ENCODE measurements at regions not wholly inside any gene's neighbourhood (a gene's known extent, or its start where the extent isn't known, plus 50 kb on each side); places are given as distances from the start of the nearest gene placed in this dataset.

- no peak for DNase-seq (ENCODE audit: low spot score in 2 of 2)
- H3K27me3 ChIP-seq: no peaks in the 10 kb centered on the region
- WGBS: 91% methylated on average over 6 of the region's 6 CpGs
- H3K4me1 ChIP-seq: peaks cover 10% of the 10 kb centered on the region
- TF ChIP-seq CTCF (IDR thresholded peaks at IDR 0.05): no peak
- TF ChIP-seq POLR2A (IDR thresholded peaks at IDR 0.05): no peak
- TF ChIP-seq POLR2AphosphoS5 (IDR thresholded peaks at IDR 0.05): no peak
- no peak for TF ChIP-seq EP300 (IDR thresholded peaks at IDR 0.05)
- no peak overlapping the region for H3K4me3 ChIP-seq
- no peaks in the 10 kb centered on the region for H3K36me3 ChIP-seq
- no peaks in the 10 kb centered on the region for H3K9me3 ChIP-seq
- no peak overlapping the region for H3K27ac ChIP-seq
Measured at GRCh38 chr2:62286089-62286785, 90.3 kb downstream of the B3GNT2 start.

- DNase-seq (ENCODE audit: low spot score in 2 of 2): no peak
- no peaks in the 10 kb centered on the region for H3K9me3 ChIP-seq
- TF ChIP-seq EP300 (IDR thresholded peaks at IDR 0.05): no peak
- TF ChIP-seq POLR2AphosphoS5 (IDR thresholded peaks at IDR 0.05): no peak
- no peak for TF ChIP-seq POLR2A (IDR thresholded peaks at IDR 0.05)
- no peak for TF ChIP-seq CTCF (IDR thresholded peaks at IDR 0.05)
- H3K27ac ChIP-seq: no peak overlapping the region
- H3K27me3 ChIP-seq: no peaks in the 10 kb centered on the region
- WGBS: 80% methylated on average over 4 of the region's 4 CpGs
- H3K4me1 ChIP-seq: peaks cover 10% of the 10 kb centered on the region
- no peaks in the 10 kb centered on the region for H3K36me3 ChIP-seq
- no peak overlapping the region for H3K4me3 ChIP-seq
Measured at GRCh38 chr2:62284980-62285379, 89.1 kb downstream of the B3GNT2 start.

GRCh38 chr2:62284471-62284870 lies 88.6 kb downstream of the B3GNT2 start:
- WGBS: 93% methylated on average over 2 of the region's 2 CpGs
- TF ChIP-seq POLR2AphosphoS5 (IDR thresholded peaks at IDR 0.05): no peak
- TF ChIP-seq EP300 (IDR thresholded peaks at IDR 0.05): no peak
- TF ChIP-seq POLR2A (IDR thresholded peaks at IDR 0.05): no peak
- TF ChIP-seq CTCF (IDR thresholded peaks at IDR 0.05): no peak
- no peak overlapping the region for H3K27ac ChIP-seq
- H3K36me3 ChIP-seq: no peaks in the 10 kb centered on the region
- H3K9me3 ChIP-seq: no peaks in the 10 kb centered on the region
- DNase-seq (ENCODE audit: low spot score in 2 of 2): no peak
- peaks cover 10% of the 10 kb centered on the region for H3K4me1 ChIP-seq
- H3K27me3 ChIP-seq: no peaks in the 10 kb centered on the region
- H3K4me3 ChIP-seq: no peak overlapping the region

GRCh38 chr2:62283147-62283546 lies 87.2 kb downstream of the B3GNT2 start:
- Histone ChIP-seq H3K4me3 (no peak overlapping the region), H3K4me1 (peaks cover 6% of the 10 kb centered on the region), H3K9me3 (no peaks in the 10 kb centered on the region), H3K27ac (no peak overlapping the region), H3K27me3 (no peaks in the 10 kb centered on the region), H3K36me3 (no peaks in the 10 kb centered on the region)
- TF ChIP-seq EP300 (IDR thresholded peaks at IDR 0.05): no peak
- TF ChIP-seq POLR2AphosphoS5 (IDR thresholded peaks at IDR 0.05): no peak
- TF ChIP-seq POLR2A (IDR thresholded peaks at IDR 0.05): no peak
- no peak for TF ChIP-seq CTCF (IDR thresholded peaks at IDR 0.05)
- no peak for DNase-seq (ENCODE audit: low spot score in 2 of 2)
- 82% methylated on average over 1 of the region's 1 CpG for WGBS

GRCh38 chr2:62281663-62282062 lies 85.7 kb downstream of the B3GNT2 start:
- 13% methylated on average over 1 of the region's 1 CpG for WGBS
- TF ChIP-seq POLR2A (IDR thresholded peaks at IDR 0.05) (no peak), CTCF (IDR thresholded peaks at IDR 0.05) (no peak), EP300 (IDR thresholded peaks at IDR 0.05) (no peak), POLR2AphosphoS5 (IDR thresholded peaks at IDR 0.05) (no peak)
- no peak for DNase-seq (ENCODE audit: low spot score in 2 of 2)

More at GRCh38 chr2:62281663-62282062, 85.7 kb downstream of the B3GNT2 start:
- Histone ChIP-seq H3K4me1 (no peaks in the 10 kb centered on the region), H3K27ac (no peak overlapping the region), H3K36me3 (no peaks in the 10 kb centered on the region), H3K27me3 (no peaks in the 10 kb centered on the region), H3K9me3 (no peaks in the 10 kb centered on the region), H3K4me3 (no peak overlapping the region)
